ENCODE measurements at regions not wholly inside any gene's neighbourhood (a gene's known extent, or its start where the extent isn't known, plus 50 kb on each side); places are given as distances from the start of the nearest gene placed in this dataset.

DNA sequence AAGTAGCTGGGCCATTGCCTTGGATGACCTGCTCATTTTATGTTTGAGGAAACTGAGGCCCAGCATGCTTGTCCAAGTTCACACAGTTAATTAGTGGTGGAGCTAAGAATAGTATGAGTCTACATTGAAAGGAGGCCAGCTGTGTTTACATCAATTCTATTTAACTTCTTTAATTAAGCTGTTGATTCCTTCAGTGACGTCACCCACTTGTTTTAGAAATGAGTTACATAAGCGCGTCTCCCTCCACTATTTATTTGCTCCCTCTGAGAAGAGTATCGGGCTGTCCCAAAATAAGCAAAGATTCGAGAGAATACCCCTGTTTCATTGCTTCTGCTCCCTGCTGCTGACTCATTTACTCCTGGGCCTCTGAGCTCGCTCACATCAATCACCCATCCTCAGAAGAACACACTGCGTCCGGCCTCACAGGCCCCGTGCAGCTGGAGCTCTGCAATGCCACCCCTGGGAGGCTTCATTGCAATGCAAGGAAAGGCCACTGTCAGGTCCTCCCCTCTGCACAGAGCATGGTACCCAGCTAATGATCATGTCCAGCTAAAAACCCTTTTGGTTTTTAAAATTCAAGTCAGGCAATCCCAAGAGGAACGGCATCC is 74.8 kb upstream of the BMP2 start:
- WGBS, 3 donors, result 34 to 38% (median 37%) methylated on average over 10 of the region's 10 CpGs

DNA sequence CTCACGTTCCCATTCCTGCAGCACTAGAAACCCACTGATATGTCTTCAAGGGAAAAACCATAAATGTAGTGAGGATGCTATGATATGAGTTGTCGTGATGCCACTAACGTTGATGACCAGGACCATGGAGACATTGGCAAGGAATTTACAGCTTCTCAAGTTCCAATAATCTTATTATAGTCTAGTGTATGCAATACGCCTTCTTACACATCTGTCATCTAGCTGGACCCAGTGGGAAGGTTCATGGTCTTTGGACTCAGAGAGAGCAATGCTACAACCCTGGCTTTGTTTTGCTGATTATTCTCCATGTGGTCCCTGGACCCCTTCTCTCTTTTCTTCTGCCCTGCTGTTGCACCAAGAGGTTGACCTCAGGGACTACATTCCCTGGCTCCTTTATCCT is 76.0 kb upstream of the BMP2 start:
- WGBS, 3 donors, result 67 to 86% (median 84%) methylated on average over 4 of the region's 4 CpGs
- TF ChIP-seq, protein P1, sequence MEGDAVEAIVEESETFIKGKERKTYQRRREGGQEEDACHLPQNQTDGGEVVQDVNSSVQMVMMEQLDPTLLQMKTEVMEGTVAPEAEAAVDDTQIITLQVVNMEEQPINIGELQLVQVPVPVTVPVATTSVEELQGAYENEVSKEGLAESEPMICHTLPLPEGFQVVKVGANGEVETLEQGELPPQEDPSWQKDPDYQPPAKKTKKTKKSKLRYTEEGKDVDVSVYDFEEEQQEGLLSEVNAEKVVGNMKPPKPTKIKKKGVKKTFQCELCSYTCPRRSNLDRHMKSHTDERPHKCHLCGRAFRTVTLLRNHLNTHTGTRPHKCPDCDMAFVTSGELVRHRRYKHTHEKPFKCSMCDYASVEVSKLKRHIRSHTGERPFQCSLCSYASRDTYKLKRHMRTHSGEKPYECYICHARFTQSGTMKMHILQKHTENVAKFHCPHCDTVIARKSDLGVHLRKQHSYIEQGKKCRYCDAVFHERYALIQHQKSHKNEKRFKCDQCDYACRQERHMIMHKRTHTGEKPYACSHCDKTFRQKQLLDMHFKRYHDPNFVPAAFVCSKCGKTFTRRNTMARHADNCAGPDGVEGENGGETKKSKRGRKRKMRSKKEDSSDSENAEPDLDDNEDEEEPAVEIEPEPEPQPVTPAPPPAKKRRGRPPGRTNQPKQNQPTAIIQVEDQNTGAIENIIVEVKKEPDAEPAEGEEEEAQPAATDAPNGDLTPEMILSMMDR (IDR thresholded peaks at IDR 0.05), result no peak
- TF ChIP-seq EP300 (IDR thresholded peaks at IDR 0.05) (no peak), POLR2A (IDR thresholded peaks at IDR 0.05) (no peak)
- intact Hi-C loops (cut with DNase I), result no loop called here
- DNase-seq, result no peak
- Histone ChIP-seq H3K27ac (no peak overlapping the region), H3K4me1 (ENCODE audit: insufficient read depth) (no peaks in the 10 kb centered on the region), H3K4me3 (no peak overlapping the region), H3K27me3 (no peaks in the 10 kb centered on the region), H3K9me3 (no peaks in the 10 kb centered on the region), H3K36me3 (no peaks in the 10 kb centered on the region)

More for the DNA sequence above, 74.8 kb upstream of the BMP2 start:
- Histone ChIP-seq H3K4me1 (ENCODE audit: insufficient read depth) (no peaks in the 10 kb centered on the region), H3K36me3 (no peaks in the 10 kb centered on the region), H3K9me3 (no peaks in the 10 kb centered on the region), H3K4me3 (no peak overlapping the region), H3K27ac (no peak overlapping the region), H3K27me3 (no peaks in the 10 kb centered on the region)
- intact Hi-C loops (cut with DNase I), result no loop called here
- no peak for DNase-seq
- TF ChIP-seq, protein P1 (IDR thresholded peaks at IDR 0.05), result no peak
- TF ChIP-seq POLR2A (IDR thresholded peaks at IDR 0.05), result no peak
- TF ChIP-seq EP300 (IDR thresholded peaks at IDR 0.05), result no peak

DNA sequence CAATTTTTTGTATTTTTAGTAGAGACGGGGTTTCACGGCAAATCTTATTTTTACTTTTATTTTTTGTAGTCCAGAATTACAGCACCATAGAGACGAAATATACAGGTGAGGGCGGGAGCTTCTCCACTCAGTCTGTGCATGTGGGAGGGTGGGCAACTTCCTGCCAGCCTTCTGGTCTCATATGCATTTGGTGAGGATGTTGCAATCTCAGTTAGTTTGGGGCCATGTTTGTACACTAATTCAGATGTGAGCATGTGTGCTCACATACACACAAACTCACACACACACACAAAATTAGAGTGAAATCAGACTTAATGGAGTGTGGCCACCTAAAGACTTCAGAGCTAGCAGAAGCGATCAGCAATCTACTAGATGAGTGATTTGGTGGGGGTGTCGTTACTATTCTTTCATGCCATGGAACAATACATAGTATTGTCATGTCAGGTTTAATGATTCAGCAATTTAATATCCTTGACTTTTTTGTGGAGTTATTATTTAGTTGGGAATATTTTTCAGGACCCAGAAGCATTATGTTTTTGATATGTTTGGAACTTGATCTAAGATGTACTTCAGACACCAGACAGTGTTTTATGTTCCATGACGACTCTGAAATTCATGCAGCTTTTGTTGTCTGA is 78.0 kb upstream of the BMP2 start:
- intact Hi-C loops (cut with DNase I), result no loop called here
- H3K4me1 ChIP-seq (ENCODE audit: insufficient read depth), result no peaks in the 10 kb centered on the region
- TF ChIP-seq POLR2A (IDR thresholded peaks at IDR 0.05), result no peak
- no peak for TF ChIP-seq EP300 (IDR thresholded peaks at IDR 0.05)
- TF ChIP-seq, protein P1 (IDR thresholded peaks at IDR 0.05), result no peak
- H3K4me3 ChIP-seq, result no peak overlapping the region
- DNase-seq, result no peak
- WGBS, 3 donors, result 83 to 87% (median 83%) methylated on average over 7 of the region's 7 CpGs
- no peaks in the 10 kb centered on the region for H3K36me3 ChIP-seq
- H3K27ac ChIP-seq, result no peak overlapping the region
- no peaks in the 10 kb centered on the region for H3K9me3 ChIP-seq
- no peaks in the 10 kb centered on the region for H3K27me3 ChIP-seq

DNA sequence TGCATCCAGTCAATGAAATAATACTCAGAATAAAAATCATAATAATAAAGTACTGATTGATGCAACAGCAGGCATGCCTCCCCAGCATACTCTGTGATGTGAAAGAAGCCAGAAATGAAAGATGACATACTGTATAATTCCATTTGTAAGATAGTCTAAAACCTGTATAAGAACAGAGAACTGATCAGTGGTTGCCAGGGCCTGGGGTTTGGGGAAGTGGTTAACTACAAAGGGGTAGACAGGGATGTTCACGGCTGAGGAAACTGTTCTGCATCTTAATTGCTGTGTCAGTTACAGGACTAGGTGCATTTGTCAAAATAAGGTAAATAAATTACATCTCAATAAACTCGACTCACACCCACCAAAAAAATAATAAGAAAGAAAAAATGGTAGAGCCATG is 81.3 kb upstream of the BMP2 start:
- H3K4me3 ChIP-seq, result no peak overlapping the region
- DNase-seq, result no peak
- H3K27ac ChIP-seq, result no peak overlapping the region
- H3K9me3 ChIP-seq, result no peaks in the 10 kb centered on the region
- H3K4me1 ChIP-seq (ENCODE audit: insufficient read depth), result no peaks in the 10 kb centered on the region
- WGBS, 3 donors, result 75 to 86% (median 85%) methylated on average over 2 of the region's 2 CpGs
- H3K27me3 ChIP-seq, result no peaks in the 10 kb centered on the region
- no peaks in the 10 kb centered on the region for H3K36me3 ChIP-seq
- intact Hi-C loops (cut with DNase I), result no loop called here
- TF ChIP-seq EP300 (IDR thresholded peaks at IDR 0.05) (no peak), POLR2A (IDR thresholded peaks at IDR 0.05) (no peak)
- TF ChIP-seq, protein P1 (IDR thresholded peaks at IDR 0.05), result no peak

Measured in ovary (tissue), 7 donors.